ENCODE measurements at regions not wholly inside any gene's neighbourhood (a gene's known extent, or its start where the extent isn't known, plus 50 kb on each side); places are given as distances from the start of the nearest gene placed in this dataset.

- Histone ChIP-seq H3K36me3 (ENCODE audit: control insufficient read depth in 2 of 2, insufficient read depth in 2 of 2, low read length in 1 of 2) (no peaks in the 10 kb centered on the region), H3K9me3 (ENCODE audit: control insufficient read depth in 2 of 2, insufficient read depth in 1 of 2, low read length in 1 of 2) (peaks cover 2 to 27% of the 10 kb centered on the region in 2 donors), H3K27me3 (ENCODE audit: control insufficient read depth in 2 of 2, insufficient read depth in 1 of 2, low read length in 1 of 2) (no peaks in the 10 kb centered on the region), H3K27ac (ENCODE audit: low read depth in 1 of 2, low read length in 1 of 2) (no peak overlapping the region), H3K4me1 (ENCODE audit: control insufficient read depth in 2 of 2, insufficient read depth in 2 of 2, low read length in 2 of 2) (no peaks in the 10 kb centered on the region), H3K4me3 (ENCODE audit: low read length in 2 of 2) (no peak overlapping the region)
- no peak for DNase-seq (ENCODE audit: low read depth in 6 of 9, low spot score in 9 of 9)
- WGBS, result 52% methylated on average over 3 of the region's 3 CpGs
Observed at GRCh38 chr10:37619336-37619735, 238.1 kb downstream of the ZNF248 start.

- H3K27ac ChIP-seq (ENCODE audit: low read depth in 1 of 2, low read length in 1 of 2), result no peak overlapping the region
- DNase-seq (ENCODE audit: low read depth in 6 of 9, low spot score in 9 of 9), result no peak
- peaks cover 0 to 10% of the 10 kb centered on the region in 2 donors for H3K9me3 ChIP-seq (ENCODE audit: control insufficient read depth in 2 of 2, insufficient read depth in 1 of 2, low read length in 1 of 2)
- H3K4me3 ChIP-seq (ENCODE audit: low read length in 2 of 2), result no peak overlapping the region
- H3K27me3 ChIP-seq (ENCODE audit: control insufficient read depth in 2 of 2, insufficient read depth in 1 of 2, low read length in 1 of 2), result no peaks in the 10 kb centered on the region
- no peaks in the 10 kb centered on the region for H3K36me3 ChIP-seq (ENCODE audit: control insufficient read depth in 2 of 2, insufficient read depth in 2 of 2, low read length in 1 of 2)
- H3K4me1 ChIP-seq (ENCODE audit: control insufficient read depth in 2 of 2, insufficient read depth in 2 of 2, low read length in 2 of 2), result no peaks in the 10 kb centered on the region
- WGBS, result 78% methylated on average over 6 of the region's 6 CpGs
Observed at GRCh38 chr10:37588299-37588698, 269.1 kb downstream of the ZNF248 start.

DNA sequence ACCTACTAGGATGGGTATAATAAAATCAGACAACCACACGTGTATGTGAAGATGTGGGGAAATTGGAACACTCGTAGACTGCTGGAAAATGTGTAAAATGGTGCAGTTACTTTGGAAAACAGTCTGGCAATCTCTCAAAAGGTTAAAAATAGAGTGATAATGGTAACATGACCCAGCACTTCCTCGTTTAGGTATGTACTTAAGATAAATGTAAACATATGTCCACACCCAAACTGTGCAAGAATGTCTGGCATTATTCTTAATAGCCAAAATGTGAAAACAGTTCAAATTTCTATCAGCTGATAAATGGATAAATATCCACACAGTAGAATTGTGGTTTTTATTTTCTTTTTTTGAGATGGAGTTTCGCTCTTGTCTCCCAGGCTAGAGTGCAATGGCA is 272.8 kb downstream of the ZNF248 start:
- Histone ChIP-seq H3K27ac (ENCODE audit: low read depth in 1 of 2, low read length in 1 of 2) (no peak overlapping the region), H3K4me3 (ENCODE audit: low read length in 2 of 2) (no peak overlapping the region), H3K36me3 (ENCODE audit: control insufficient read depth in 2 of 2, insufficient read depth in 2 of 2, low read length in 1 of 2) (no peaks in the 10 kb centered on the region), H3K4me1 (ENCODE audit: control insufficient read depth in 2 of 2, insufficient read depth in 2 of 2, low read length in 2 of 2) (no peaks in the 10 kb centered on the region), H3K9me3 (ENCODE audit: control insufficient read depth in 2 of 2, insufficient read depth in 1 of 2, low read length in 1 of 2) (peaks cover 0 to 18% of the 10 kb centered on the region in 2 donors), H3K27me3 (ENCODE audit: control insufficient read depth in 2 of 2, insufficient read depth in 1 of 2, low read length in 1 of 2) (no peaks in the 10 kb centered on the region)
- no peak for DNase-seq (ENCODE audit: low read depth in 6 of 9, low spot score in 9 of 9)
- WGBS, result 36% methylated on average over 4 of the region's 4 CpGs

- no peak for DNase-seq (ENCODE audit: low read depth in 6 of 9, low spot score in 9 of 9)
- Histone ChIP-seq H3K27me3 (ENCODE audit: control insufficient read depth in 2 of 2, insufficient read depth in 1 of 2, low read length in 1 of 2) (no peaks in the 10 kb centered on the region), H3K4me1 (ENCODE audit: control insufficient read depth in 2 of 2, insufficient read depth in 2 of 2, low read length in 2 of 2) (no peaks in the 10 kb centered on the region), H3K36me3 (ENCODE audit: control insufficient read depth in 2 of 2, insufficient read depth in 2 of 2, low read length in 1 of 2) (no peaks in the 10 kb centered on the region), H3K27ac (ENCODE audit: low read depth in 1 of 2, low read length in 1 of 2) (no peak overlapping the region), H3K4me3 (ENCODE audit: low read length in 2 of 2) (no peak overlapping the region), H3K9me3 (ENCODE audit: control insufficient read depth in 2 of 2, insufficient read depth in 1 of 2, low read length in 1 of 2) (peaks cover 0 to 11% of the 10 kb centered on the region in 2 donors)
Observed at GRCh38 chr10:37582237-37582636, 275.2 kb downstream of the ZNF248 start.

- Histone ChIP-seq H3K4me3 (ENCODE audit: low read length in 2 of 2) (no peak overlapping the region), H3K36me3 (ENCODE audit: control insufficient read depth in 2 of 2, insufficient read depth in 2 of 2, low read length in 1 of 2) (no peaks in the 10 kb centered on the region), H3K9me3 (ENCODE audit: control insufficient read depth in 2 of 2, insufficient read depth in 1 of 2, low read length in 1 of 2) (peaks cover 3 to 21% of the 10 kb centered on the region in 2 donors), H3K27ac (ENCODE audit: low read depth in 1 of 2, low read length in 1 of 2) (no peak overlapping the region), H3K4me1 (ENCODE audit: control insufficient read depth in 2 of 2, insufficient read depth in 2 of 2, low read length in 2 of 2) (no peaks in the 10 kb centered on the region), H3K27me3 (ENCODE audit: control insufficient read depth in 2 of 2, insufficient read depth in 1 of 2, low read length in 1 of 2) (no peaks in the 10 kb centered on the region)
- no peak for DNase-seq (ENCODE audit: low read depth in 6 of 9, low spot score in 9 of 9)
- WGBS, result 87% methylated on average over 1 of the region's 1 CpG
Observed at GRCh38 chr10:37576154-37576553, 281.3 kb downstream of the ZNF248 start.

GRCh38 chr10:37572206-37572605 is 285.2 kb downstream of the ZNF248 start:
- Histone ChIP-seq H3K4me3 (ENCODE audit: low read length in 2 of 2) (no peak overlapping the region), H3K4me1 (ENCODE audit: control insufficient read depth in 2 of 2, insufficient read depth in 2 of 2, low read length in 2 of 2) (no peaks in the 10 kb centered on the region), H3K27ac (ENCODE audit: low read depth in 1 of 2, low read length in 1 of 2) (no peak overlapping the region), H3K9me3 (ENCODE audit: control insufficient read depth in 2 of 2, insufficient read depth in 1 of 2, low read length in 1 of 2) (peaks cover 3 to 16% of the 10 kb centered on the region in 2 donors), H3K27me3 (ENCODE audit: control insufficient read depth in 2 of 2, insufficient read depth in 1 of 2, low read length in 1 of 2) (no peaks in the 10 kb centered on the region), H3K36me3 (ENCODE audit: control insufficient read depth in 2 of 2, insufficient read depth in 2 of 2, low read length in 1 of 2) (no peaks in the 10 kb centered on the region)
- WGBS, result 76% methylated on average over 3 of the region's 3 CpGs
- DNase-seq (ENCODE audit: low read depth in 6 of 9, low spot score in 9 of 9), result no peak

- peaks cover 0 to 8% of the 10 kb centered on the region in 2 donors for H3K9me3 ChIP-seq (ENCODE audit: control insufficient read depth in 2 of 2, insufficient read depth in 1 of 2, low read length in 1 of 2)
- H3K4me1 ChIP-seq (ENCODE audit: control insufficient read depth in 2 of 2, insufficient read depth in 2 of 2, low read length in 2 of 2), result no peaks in the 10 kb centered on the region
- 85% methylated on average over 6 of the region's 6 CpGs for WGBS
- no peak overlapping the region for H3K4me3 ChIP-seq (ENCODE audit: low read length in 2 of 2)
- H3K36me3 ChIP-seq (ENCODE audit: control insufficient read depth in 2 of 2, insufficient read depth in 2 of 2, low read length in 1 of 2), result no peaks in the 10 kb centered on the region
- no peak overlapping the region for H3K27ac ChIP-seq (ENCODE audit: low read depth in 1 of 2, low read length in 1 of 2)
- no peaks in the 10 kb centered on the region for H3K27me3 ChIP-seq (ENCODE audit: control insufficient read depth in 2 of 2, insufficient read depth in 1 of 2, low read length in 1 of 2)
- DNase-seq (ENCODE audit: low read depth in 6 of 9, low spot score in 9 of 9), result no peak
Observed at GRCh38 chr10:37566332-37566731, 291.1 kb downstream of the ZNF248 start.

GRCh38 chr10:37563715-37564108 is 293.7 kb downstream of the ZNF248 start:
- Histone ChIP-seq H3K36me3 (ENCODE audit: control insufficient read depth in 2 of 2, insufficient read depth in 2 of 2, low read length in 1 of 2) (no peaks in the 10 kb centered on the region), H3K4me1 (ENCODE audit: control insufficient read depth in 2 of 2, insufficient read depth in 2 of 2, low read length in 2 of 2) (no peaks in the 10 kb centered on the region), H3K27ac (ENCODE audit: low read depth in 1 of 2, low read length in 1 of 2) (no peak overlapping the region), H3K9me3 (ENCODE audit: control insufficient read depth in 2 of 2, insufficient read depth in 1 of 2, low read length in 1 of 2) (peaks cover 1 to 2% of the 10 kb centered on the region in 2 donors), H3K4me3 (ENCODE audit: low read length in 2 of 2) (no peak overlapping the region), H3K27me3 (ENCODE audit: control insufficient read depth in 2 of 2, insufficient read depth in 1 of 2, low read length in 1 of 2) (no peaks in the 10 kb centered on the region)
- 88% methylated on average over 3 of the region's 3 CpGs for WGBS
- no peak for DNase-seq (ENCODE audit: low read depth in 6 of 9, low spot score in 9 of 9)

- H3K4me1 ChIP-seq (ENCODE audit: control insufficient read depth in 2 of 2, insufficient read depth in 2 of 2, low read length in 2 of 2), result no peaks in the 10 kb centered on the region
Observed at GRCh38 chr10:37563107-37563714, 294.2 kb downstream of the ZNF248 start.

More at GRCh38 chr10:37563107-37563714, 294.2 kb downstream of the ZNF248 start:
- H3K27ac ChIP-seq (ENCODE audit: low read depth in 1 of 2, low read length in 1 of 2), result no peak overlapping the region
- WGBS, result 77% methylated on average over 1 of the region's 1 CpG
- no peak for DNase-seq (ENCODE audit: low read depth in 6 of 9, low spot score in 9 of 9)
- peaks cover 1 to 2% of the 10 kb centered on the region in 2 donors for H3K9me3 ChIP-seq (ENCODE audit: control insufficient read depth in 2 of 2, insufficient read depth in 1 of 2, low read length in 1 of 2)
- H3K36me3 ChIP-seq (ENCODE audit: control insufficient read depth in 2 of 2, insufficient read depth in 2 of 2, low read length in 1 of 2), result no peaks in the 10 kb centered on the region
- no peaks in the 10 kb centered on the region for H3K27me3 ChIP-seq (ENCODE audit: control insufficient read depth in 2 of 2, insufficient read depth in 1 of 2, low read length in 1 of 2)
- H3K4me3 ChIP-seq (ENCODE audit: low read length in 2 of 2), result no peak overlapping the region

Data from thymus (tissue), 11 donors.